Nephron progenitor cell (in vitro differentiated cells): ENCODE measurements at regions not wholly inside any gene's neighbourhood (a gene's known extent, or its start where the extent isn't known, plus 50 kb on each side); places are given as distances from the start of the nearest gene placed in this dataset.

ENCODE experiments used
- DNase-seq: peaks from one replicate; pipeline ENCODE4 v3.0.0; 2021
- H3K27ac Mint-ChIP-seq: 2 replicates; pipeline ENCODE4 v1.8.0; 2021; ENCODE audit warnings: mild to moderate bottlenecking, moderate library complexity, mixed read lengths
- H3K27me3 Mint-ChIP-seq: 2 replicates; pipeline ENCODE4 v1.8.0; 2021; ENCODE audit warnings: mild to moderate bottlenecking, low read depth, mixed read lengths; ENCODE audit not compliant: poor library complexity
- H3K36me3 Mint-ChIP-seq: 2 replicates; pipeline ENCODE4 v1.8.0; 2021; ENCODE audit warnings: low read depth, mixed read lengths
- H3K4me1 Mint-ChIP-seq: 2 replicates; pipeline ENCODE4 v1.8.0; 2021; ENCODE audit warnings: mixed read lengths
- H3K4me3 Mint-ChIP-seq: 2 replicates; pipeline ENCODE4 v1.8.0; 2021; ENCODE audit warnings: mild to moderate bottlenecking, moderate library complexity, mixed read lengths
- H3K9me3 Mint-ChIP-seq: 2 replicates; pipeline ENCODE4 v1.8.0; 2021; ENCODE audit warnings: mild to moderate bottlenecking, moderate library complexity, mixed read lengths
- CTCF ChIP-seq: fragments of 200-600 bp; sonication (generic); IDR thresholded peaks from 2 replicates; pipeline ENCODE4 v1.5.0; 2021; ENCODE audit warnings: antibody characterized with exemption

- Mint-ChIP-seq H3K4me1 (no peaks in the 10 kb centered on the region), H3K36me3 (no peaks in the 10 kb centered on the region), H3K9me3 (no peaks in the 10 kb centered on the region), H3K27ac (no peak overlapping the region), H3K27me3 (no peaks in the 10 kb centered on the region), H3K4me3 (no peak overlapping the region)
- no peak for DNase-seq
- TF ChIP-seq CTCF: no peak
These were observed 193.6 kb upstream of the RASA1 start for GRCh38 chr5:87074072-87074471.

- Mint-ChIP-seq H3K27ac (no peak overlapping the region), H3K4me1 (no peaks in the 10 kb centered on the region), H3K27me3 (no peaks in the 10 kb centered on the region), H3K9me3 (no peaks in the 10 kb centered on the region), H3K4me3 (no peak overlapping the region), H3K36me3 (no peaks in the 10 kb centered on the region)
- no peak for TF ChIP-seq CTCF
- DNase-seq: no peak
These were observed 192.6 kb upstream of the RASA1 start for GRCh38 chr5:87074934-87075541.

- no peaks in the 10 kb centered on the region for H3K36me3 Mint-ChIP-seq
- no peak for DNase-seq
- no peaks in the 10 kb centered on the region for H3K9me3 Mint-ChIP-seq
- no peak for TF ChIP-seq CTCF
- peaks cover 3% of the 10 kb centered on the region for H3K4me1 Mint-ChIP-seq
- no peaks in the 10 kb centered on the region for H3K27me3 Mint-ChIP-seq
- no peak overlapping the region for H3K4me3 Mint-ChIP-seq
- H3K27ac Mint-ChIP-seq: no peak overlapping the region
These were observed 191.3 kb upstream of the RASA1 start for GRCh38 chr5:87076411-87076810.

GRCh38 chr5:87076931-87077330 is 190.8 kb upstream of the RASA1 start:
- no peak for DNase-seq
- Mint-ChIP-seq H3K27ac (no peak overlapping the region), H3K27me3 (no peaks in the 10 kb centered on the region), H3K4me1 (peaks cover 8% of the 10 kb centered on the region), H3K9me3 (no peaks in the 10 kb centered on the region), H3K36me3 (no peaks in the 10 kb centered on the region), H3K4me3 (no peak overlapping the region)
- no peak for TF ChIP-seq CTCF

- Mint-ChIP-seq H3K4me3 (no peak overlapping the region), H3K36me3 (no peaks in the 10 kb centered on the region), H3K27me3 (no peaks in the 10 kb centered on the region), H3K9me3 (peaks cover 6% of the 10 kb centered on the region), H3K27ac (no peak overlapping the region), H3K4me1 (peaks cover 9% of the 10 kb centered on the region)
- no peak for DNase-seq
- no peak for TF ChIP-seq CTCF
These were observed 188.5 kb upstream of the RASA1 start for GRCh38 chr5:87079219-87079618.

GRCh38 chr5:87081016-87081415 is 186.7 kb upstream of the RASA1 start:
- Mint-ChIP-seq H3K36me3 (no peaks in the 10 kb centered on the region), H3K4me3 (no peak overlapping the region), H3K27me3 (no peaks in the 10 kb centered on the region), H3K27ac (no peak overlapping the region), H3K9me3 (peaks cover 17% of the 10 kb centered on the region), H3K4me1 (peaks cover 9% of the 10 kb centered on the region)
- no peak for TF ChIP-seq CTCF
- no peak for DNase-seq
